Activated CD4-positive, alpha-beta T cell treated with anti-CD3 and anti-CD28 coated beads, Interleukin-2, Interleukin-6, amounts not matched to agents 100 ng/mL and 50 ng/mL, durations not matched to agents 16 hours and 8 hours (primary cell): ENCODE measurements at regions not wholly inside any gene's neighbourhood (a gene's known extent, or its start where the extent isn't known, plus 50 kb on each side); places are given as distances from the start of the nearest gene placed in this dataset.

Experiments used
- DNase-seq: peaks from one replicate; pipeline ENCODE4 v3.0.0-alpha.2; 2020

GRCh38 chr4:155107059-155107458 is 101.4 kb upstream of the NPY2R start:
- DNase-seq = no peak

GRCh38 chr4:155114790-155115189 is 93.6 kb upstream of the NPY2R start:
- DNase-seq = no peak

- DNase-seq = no peak
Observed at GRCh38 chr4:155119006-155119405, 89.4 kb upstream of the NPY2R start.

- no peak for DNase-seq
Observed at GRCh38 chr4:155120536-155120935, 87.9 kb upstream of the NPY2R start.

GRCh38 chr4:155122382-155122781 is 86.1 kb upstream of the NPY2R start:
- DNase-seq = no peak

- no peak for DNase-seq
Observed at GRCh38 chr4:155134136-155134535, 74.3 kb upstream of the NPY2R start.

GRCh38 chr4:155140889-155141288 is 67.5 kb upstream of the NPY2R start:
- no peak for DNase-seq

GRCh38 chr4:155143512-155143911 is 64.9 kb upstream of the NPY2R start:
- no peak for DNase-seq
